ENCODE measurements at regions not wholly inside any gene's neighbourhood (a gene's known extent, or its start where the extent isn't known, plus 50 kb on each side); places are given as distances from the start of the nearest gene placed in this dataset.

DNA sequence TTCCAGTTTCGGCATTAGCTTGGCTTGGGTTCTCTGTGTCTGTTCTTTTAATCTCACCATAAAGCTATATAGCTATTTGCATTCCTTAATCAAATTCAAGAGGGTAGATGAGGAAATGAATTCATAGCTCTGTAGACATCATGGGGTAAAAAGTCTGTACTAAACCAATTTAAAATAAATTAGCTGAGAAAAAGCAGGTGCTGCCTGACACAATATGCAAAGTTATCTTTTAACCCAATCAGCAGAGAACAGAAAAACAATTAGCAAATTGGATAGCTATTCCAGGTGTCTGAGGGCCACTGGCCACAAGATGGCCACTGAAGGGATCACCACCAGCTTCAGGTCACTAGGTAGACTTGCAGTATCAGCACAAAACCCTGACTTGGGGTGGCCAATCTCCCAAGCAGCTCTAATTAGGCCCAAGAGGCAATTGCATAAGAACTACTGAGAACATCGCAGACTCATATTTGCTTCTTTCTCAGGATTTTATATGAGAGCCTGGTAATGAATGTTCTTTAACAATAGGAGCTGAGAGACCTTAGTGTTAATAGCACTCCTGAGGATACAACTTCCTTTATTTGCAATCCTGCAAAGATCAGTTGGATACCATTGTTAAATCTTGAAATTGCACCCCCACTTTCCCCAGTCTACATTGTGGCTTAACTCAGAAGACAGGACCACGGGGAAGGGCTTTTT, 494.3 kb downstream of the PDCD6IP start:
- no peak for DNase-seq (ENCODE audit: low read depth in 2 of 2)

DNA sequence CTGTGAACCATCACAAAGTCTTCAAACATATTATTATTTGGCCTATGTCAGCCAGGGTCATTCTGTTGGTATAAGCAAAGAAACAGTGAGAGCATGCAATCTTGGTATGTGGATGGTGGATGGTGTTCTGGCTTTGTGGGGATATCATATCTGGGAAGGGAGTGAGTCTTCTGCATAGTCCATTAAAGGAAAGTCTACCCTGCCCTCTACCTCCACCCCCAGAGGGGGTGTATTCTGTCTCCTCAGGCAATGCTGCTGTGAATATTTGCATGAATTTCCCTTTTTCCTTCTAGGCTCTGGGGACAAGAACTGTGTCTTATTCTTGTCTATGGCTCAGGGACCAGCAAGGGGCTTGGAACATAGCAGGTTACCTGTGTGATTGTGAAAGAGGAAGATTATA, 495.8 kb downstream of the PDCD6IP start:
- DNase-seq (ENCODE audit: low read depth in 2 of 2) = no peak

DNA sequence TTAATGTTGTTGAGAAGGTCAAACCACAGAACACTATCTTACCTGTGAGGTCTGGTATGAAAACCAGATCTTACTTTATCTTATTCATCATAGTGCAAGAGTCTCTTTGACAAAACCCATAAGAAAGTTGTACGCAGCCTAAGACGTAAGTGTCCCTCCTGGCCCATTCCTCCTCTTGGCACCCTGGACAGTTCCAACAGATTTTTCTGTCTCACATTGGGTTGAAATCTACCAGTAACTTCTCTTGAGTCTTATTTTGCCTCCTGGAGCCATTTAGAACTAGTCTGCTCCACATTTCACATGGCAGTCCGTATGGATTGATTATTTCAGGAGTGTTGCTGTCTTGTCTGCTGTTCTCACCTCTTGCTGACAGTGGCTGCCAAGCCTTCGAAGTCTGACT, 498.4 kb downstream of the PDCD6IP start:
- DNase-seq (ENCODE audit: low read depth in 2 of 2) = no peak

DNA sequence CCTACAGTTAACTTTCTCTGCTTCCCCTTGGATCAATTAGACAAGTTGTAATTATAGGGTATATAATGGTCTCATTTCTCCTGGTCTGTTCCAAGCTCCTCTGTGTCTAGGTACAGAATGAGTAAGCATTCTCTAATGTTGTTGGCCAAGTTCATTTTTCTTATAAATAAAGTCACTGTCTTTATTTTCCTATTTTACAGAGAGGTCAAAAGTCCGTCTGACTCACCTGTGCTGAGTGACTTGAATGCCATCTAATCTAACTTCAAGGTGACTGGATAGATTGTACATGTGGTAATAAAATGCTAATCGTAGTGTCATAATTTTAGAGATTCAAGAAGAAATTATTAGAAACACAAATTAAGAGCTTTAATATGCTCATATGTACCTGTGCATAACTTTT, 500.2 kb downstream of the PDCD6IP start:
- no peak for DNase-seq (ENCODE audit: low read depth in 2 of 2)

DNA sequence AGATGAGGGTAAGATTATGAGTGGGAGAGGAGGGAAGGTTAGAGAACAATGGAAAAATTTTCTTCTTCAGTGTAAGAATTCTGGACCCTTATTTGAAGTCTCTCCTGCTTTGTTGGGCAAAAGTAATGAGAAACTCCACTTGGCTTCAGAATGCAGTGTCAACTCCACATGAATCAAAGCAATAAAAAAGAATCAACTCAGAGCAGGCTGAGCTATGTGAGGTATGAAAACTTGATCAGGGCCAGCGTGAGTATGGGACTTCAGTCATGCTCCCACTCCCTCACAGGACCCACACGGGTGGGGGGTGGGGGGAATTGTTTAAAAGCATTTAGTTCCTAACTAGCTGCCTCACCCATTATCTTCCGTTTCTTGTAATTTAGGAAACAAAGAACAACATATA, 502.2 kb downstream of the PDCD6IP start:
- DNase-seq (ENCODE audit: low read depth in 2 of 2) = no peak

DNA sequence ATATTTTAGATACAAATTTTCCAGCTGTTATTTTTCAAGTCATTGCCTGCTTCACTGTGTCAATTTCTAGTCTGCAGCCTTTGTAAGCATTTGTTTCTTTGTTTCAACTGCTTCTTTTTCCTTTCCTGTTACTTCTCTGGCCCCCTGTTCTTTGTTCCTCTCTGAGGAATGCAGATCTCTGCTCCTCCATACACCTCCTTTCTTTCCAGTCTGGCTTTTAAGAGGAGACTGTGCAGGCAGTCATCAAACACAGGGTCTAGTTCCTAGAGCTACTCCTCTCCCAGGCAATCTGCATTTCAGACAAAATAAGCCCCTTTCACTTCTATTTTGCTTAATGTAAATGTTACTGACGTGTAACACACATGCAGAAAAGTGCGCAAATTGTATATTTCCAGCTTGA, 502.9 kb downstream of the PDCD6IP start:
- DNase-seq (ENCODE audit: low read depth in 2 of 2) = no peak

DNA sequence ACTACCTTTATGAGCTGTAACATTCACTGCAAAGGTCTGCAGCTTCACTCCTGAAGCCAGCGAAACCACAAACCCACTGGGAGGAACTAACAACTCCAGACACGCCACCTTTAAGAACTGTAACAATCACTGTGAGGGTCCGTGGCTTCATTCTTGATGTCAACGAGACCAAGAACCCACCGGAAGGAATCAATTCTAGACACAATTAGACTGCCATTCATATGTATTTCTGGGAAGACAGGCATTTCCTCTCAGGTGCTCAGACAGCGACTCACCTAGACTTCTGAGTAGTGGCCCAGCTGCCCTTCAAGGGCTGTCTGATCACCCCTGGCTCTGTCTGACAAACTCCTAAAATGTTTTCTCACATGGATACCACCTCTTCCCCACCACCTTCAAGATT, 506.8 kb downstream of the PDCD6IP start:
- no peak for DNase-seq (ENCODE audit: low read depth in 2 of 2)

DNA sequence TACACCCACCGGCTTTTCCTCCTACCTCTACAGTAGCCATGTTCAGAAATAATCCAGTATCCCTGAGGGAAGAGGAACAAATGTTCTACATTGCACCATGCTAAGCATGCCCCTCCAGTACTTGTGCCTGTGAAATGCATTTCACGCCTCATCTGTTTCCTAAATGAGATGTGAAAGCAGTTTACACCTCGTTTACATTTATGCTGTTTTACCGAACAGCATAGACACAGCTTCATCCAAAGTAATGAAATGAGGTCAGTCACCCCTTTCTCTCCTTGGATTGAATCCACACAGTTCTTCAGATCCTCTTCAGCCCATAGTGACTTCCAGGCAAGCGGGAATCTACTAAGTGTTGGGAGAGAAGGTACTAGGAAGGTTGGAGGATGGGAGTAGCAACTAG, 514.3 kb downstream of the PDCD6IP start:
- no peak for DNase-seq (ENCODE audit: low read depth in 2 of 2)

DNA sequence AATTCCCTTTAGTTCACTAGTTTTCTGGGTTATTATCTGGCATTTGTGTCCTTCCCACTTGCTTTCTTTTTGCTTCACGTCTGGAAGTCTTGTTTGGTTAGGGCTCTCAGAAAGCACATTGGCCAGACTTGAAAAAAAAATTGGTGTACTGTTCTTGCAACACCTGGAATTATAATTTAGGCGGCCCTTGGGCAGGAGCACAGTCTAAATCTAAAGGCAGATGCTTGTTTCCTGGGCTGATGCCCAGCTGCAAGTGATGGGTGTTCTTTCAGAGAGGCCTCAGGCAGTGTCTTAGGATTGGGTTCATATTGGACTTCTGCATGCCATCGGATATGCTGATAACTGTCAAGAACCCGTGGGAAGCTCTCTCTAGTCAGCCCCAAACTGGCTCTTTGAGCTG, 521.5 kb downstream of the PDCD6IP start:
- DNase-seq (ENCODE audit: low read depth in 2 of 2) = no peak

DNA sequence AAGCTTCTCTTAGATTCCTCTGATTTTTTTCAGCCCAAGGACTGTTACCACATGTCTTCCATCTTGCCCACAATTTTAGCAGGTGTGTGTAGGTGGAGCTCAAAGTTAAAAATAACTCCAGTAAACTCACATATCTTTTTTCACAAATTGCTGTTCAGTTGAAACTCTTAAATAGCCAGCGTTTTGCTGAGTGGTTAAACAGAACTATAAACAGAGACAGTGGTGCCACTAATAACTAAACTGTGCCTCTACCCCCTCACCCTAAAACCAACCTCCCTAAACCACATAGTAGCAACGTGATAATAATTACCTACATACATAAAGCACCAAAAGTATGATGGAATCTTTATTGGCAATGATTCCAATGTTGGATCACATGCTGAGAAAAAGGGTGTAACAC, 525.1 kb downstream of the PDCD6IP start:
- DNase-seq (ENCODE audit: low read depth in 2 of 2) = no peak

DNA sequence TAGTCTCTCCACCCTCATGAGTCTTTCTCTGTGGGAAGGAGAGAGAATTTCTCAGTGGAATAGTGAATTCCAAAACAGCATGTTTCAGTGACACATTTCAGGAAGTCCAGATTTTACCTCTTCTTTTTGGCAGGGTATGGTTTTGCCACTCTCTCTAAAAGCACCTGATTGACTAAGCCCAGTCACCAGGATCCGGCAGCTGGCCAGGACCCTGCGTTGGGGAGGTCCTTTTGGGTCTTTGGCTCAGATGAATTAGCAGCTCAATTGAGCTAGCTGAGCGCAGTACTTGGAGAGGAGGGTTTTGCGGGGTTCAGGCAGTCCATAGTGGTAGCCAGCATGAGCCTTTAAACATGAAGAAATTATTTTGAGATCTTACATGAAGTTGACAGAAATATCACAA, 548.2 kb downstream of the PDCD6IP start:
- no peak for DNase-seq (ENCODE audit: low read depth in 2 of 2)

DNA sequence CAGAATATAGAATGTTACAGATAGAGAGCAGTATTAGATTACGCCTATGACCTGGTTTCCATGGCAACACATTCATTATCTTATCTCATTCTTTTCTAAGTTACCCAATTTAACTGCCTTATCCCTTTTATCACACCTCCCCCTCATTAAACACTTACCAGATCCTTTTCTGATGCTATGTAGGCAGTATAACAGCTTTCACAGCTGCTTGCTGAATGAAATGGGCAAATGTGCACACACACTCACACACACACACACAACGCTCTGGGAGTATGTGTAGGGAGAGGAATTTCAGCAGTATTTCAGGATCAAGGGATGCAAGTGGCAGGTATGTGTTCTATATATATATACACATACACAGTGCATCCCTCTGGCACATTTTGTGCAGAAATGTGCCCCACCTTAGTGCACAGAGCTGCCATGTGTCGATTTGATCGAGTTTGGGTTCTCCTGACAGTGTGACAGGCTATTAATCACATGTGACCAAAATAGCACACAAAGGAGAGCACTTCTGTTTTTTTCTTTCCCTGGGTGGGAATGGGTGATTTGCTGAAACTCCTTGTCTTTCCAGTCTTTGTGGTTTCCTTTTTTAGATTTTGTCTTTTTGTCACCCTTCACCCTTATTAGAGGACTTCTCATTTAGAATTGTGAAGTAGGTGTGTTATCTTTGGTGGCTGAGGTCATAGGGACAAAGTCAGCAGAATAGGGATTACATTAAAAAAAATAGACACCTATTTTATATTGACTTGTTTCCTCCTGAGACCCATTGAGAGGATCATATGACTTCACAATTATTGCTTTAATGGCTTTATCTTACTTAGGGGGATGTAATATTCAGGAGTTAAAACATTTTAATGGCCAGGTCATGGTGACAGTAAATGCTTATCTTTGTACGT, 553.7 kb downstream of the PDCD6IP start:
- no peak for DNase-seq (ENCODE audit: low read depth in 2 of 2)

DNA sequence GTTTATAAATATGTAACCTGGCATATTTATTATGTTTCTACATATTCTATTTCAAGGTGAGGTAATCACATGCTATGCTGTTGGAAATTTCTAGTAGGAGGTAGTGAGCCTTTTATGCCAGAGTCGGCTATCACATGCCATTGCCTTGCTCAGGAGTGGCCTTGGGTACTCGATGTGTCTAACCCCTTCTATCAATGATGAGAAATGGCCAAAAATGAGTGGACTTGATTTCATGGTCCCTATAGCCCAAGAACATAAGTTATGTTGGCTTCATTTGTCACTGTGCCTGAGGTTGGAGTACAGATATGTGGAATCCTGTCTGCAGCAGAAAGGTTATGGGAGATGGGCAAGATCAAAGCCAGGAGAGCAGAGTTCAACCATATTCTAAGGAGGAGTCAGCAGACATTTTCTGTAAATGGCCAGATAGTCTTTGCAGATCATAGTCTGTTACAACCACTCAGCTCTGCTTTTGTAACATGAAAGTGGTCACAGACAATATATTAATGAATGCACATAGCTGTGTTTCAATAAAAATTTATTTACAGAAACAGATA, 554.4 kb downstream of the PDCD6IP start:
- no peak for DNase-seq (ENCODE audit: low read depth in 2 of 2)

DNA sequence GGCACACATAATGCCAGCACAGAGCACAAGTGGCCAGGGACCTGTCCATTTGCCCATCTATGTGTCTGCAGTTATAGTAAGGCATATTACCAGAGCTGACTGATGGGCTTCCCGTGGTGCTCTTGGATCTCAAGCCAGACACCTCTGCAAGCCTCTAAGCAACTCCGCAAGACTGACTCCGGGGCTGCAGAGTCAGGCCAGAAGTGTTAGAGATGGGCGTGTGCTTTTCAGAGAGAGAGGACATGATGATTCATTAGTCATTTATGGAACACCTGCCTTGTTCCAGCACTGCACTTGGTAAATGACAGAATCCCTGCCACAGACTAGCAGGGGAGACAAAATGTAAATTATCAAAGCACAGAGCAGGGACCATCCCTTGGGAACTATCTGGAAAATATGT, 559.0 kb downstream of the PDCD6IP start:
- no peak for DNase-seq (ENCODE audit: low read depth in 2 of 2)

DNA sequence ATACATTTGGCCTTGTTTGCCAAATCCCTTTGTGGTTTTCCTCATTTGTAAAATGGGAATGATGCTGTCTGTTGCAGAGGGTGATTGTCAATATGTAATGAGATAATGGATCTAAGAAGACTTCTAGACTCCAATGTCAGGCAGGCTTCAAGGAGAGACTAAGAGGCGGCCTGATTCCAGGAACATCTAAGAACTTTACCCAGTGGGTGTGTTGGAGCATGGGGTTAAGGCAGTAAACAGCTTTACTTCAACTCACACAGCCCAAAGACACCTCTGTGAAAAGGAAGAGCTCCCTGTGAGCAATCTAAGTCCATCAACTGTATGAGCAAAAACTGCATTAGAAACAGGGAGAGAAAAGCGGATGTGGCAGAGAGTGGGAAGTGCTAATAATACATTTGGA, 560.6 kb downstream of the PDCD6IP start:
- no peak for DNase-seq (ENCODE audit: low read depth in 2 of 2)

DNA sequence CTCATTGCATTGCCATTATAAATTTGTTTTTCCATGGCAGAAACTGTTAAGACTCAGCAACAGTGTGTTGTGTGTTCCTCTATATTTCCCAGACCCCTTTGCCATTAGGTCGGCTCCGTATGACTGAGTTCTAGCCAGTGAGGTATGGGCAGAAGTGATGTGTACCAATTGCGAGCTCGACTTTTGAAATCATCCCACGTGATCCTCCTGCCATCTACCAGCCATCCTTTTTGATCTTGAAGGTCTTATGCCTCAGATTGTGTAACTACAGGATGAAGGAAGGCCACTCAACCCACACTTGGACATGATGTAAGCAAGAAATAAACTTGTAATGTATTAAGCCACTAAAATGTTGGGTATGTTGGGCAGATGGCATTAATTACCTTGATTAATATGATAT, 562.3 kb downstream of the PDCD6IP start:
- DNase-seq (ENCODE audit: low read depth in 2 of 2) = no peak

DNA sequence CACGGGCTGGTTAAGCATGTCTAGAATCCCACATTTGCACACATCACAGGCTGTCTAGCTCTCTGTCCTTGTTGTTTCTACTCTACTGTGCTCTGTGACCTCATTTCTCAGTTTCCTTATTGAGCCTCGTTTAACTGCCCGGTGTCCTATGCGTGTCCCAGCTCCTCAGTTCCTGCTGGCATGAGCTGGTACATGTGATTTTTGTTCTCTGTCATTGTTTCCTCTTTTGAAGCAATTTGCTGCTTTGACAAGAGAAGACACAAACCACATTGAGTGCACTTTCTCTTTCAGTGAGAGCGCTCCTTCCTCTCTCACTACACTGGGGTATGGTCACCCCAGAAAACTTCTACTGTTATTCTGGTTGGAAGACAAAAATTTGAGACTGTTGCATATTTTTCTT, 563.5 kb downstream of the PDCD6IP start:
- no peak for DNase-seq (ENCODE audit: low read depth in 2 of 2)

DNA sequence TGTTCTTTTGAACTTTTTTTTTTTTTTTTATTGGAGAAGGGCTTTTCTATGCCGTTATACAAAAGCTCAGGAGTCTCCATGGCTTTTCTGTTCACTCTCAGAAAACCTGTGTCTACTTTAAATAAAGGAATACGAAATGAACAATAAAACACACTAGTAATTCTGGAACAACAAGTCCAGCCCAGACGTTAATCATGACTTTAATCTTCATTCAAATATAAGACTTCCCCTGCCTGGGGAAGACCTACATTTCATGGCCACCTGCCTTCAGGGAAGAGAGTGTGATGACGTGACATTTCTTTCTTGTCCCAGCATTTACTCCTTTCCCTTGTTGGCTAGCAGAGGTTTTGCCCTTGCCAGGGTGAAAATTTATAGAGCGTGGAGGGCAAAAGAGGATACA, 564.5 kb downstream of the PDCD6IP start:
- DNase-seq (ENCODE audit: low read depth in 2 of 2) = no peak

DNA sequence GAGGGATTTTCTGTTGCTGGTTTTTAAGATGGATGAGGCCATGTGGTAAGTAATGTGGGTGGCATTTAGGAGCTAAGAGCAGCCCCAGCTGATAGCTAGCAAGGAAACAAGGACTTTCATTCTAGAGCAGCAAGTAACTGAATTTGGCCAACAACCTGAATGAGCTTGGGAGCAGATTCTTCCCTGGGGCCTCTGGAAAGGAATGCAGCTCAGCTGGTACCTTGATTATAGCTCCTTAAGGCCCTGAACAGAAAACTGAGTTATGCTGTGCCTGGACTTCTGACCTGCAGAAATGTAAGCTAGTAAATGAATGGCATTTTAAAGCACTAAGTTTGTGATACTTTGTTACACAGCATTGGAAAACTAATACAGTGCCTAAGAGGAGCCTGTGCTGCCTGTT, 565.5 kb downstream of the PDCD6IP start:
- DNase-seq (ENCODE audit: low read depth in 2 of 2) = no peak

DNA sequence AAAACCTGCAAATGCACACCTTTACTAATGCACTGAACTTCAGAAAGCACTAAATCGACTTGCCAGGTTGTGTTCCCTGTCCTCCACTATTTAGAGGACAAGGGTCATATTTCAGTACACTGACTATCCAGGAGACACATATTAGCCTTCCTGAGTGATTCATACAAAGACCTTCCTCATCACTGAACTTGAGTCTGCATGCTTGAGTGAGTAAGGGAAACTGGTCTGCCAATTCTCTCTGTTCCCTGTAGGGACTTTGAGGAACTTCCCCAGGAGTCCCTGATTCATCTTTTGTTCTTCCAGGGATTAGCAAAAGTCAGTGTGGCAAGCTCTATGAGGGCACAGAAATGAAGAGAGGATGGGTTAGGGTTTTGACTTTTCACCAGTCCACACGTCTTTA, 565.9 kb downstream of the PDCD6IP start:
- no peak for DNase-seq (ENCODE audit: low read depth in 2 of 2)

DNA sequence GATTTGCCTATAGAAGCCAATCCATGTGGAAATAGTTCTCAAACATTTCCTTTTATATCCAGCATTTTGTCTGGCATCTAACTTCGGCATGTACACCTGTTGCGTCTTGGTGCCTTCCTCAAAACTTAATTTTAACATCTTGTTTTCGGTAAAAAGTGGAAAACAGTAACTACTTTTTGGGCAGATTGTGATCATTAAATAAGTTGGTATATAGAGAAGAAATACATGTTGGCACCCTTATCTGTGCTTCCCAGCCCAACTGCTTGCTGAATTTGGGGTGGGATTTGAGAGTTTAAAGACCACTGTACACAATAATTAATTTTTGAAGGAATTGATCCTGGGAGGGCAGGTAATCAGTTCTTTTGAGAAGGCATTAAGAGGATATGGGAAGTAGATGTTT, 566.8 kb downstream of the PDCD6IP start:
- DNase-seq (ENCODE audit: low read depth in 2 of 2) = no peak

DNA sequence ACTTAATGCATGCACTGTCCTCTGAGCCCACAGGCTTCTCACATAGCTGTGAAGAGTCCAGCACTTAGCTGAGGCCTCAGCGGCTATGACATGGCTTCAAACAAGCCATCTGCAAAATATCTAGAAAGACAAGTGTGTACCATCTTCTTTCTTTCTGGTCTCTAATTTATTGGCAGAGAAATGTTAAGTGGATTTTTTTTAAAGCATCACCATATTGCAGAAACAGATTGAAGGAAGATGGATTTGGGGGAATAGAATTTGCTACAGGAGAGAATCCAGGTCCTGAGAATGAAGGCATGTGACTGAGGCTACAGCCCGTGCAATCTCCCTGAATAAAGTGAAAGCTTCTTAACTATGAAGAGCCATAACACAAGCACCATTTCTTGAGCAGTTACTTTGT, 567.3 kb downstream of the PDCD6IP start:
- DNase-seq (ENCODE audit: low read depth in 2 of 2) = no peak

DNA sequence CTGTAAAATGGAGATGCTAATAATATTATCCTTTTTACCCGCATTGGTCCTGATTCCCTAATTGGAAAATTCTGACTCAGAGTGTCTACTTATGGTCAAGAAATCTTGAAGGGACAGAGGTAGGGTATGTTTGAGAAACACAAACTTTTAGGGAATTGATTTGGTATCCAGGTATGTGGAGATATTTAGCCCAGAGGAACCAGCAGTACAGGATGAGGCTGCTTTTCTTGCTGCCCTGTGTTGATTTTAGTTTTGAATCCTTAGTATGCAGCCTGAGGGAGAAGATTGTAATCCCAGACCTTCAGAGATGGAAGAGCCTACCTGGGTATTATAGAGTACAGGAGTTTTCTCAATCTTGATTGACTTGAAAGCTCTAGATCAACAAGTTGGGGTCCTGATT, 569.1 kb downstream of the PDCD6IP start:
- no peak for DNase-seq (ENCODE audit: low read depth in 2 of 2)
